Activated CD8-positive, alpha-beta memory T cell treated with anti-CD3 and anti-CD28 coated beads, Interleukin-2, amount 50 U/mL, for 24 hours (primary cell): ENCODE measurements at regions not wholly inside any gene's neighbourhood (a gene's known extent, or its start where the extent isn't known, plus 50 kb on each side); places are given as distances from the start of the nearest gene placed in this dataset.
"Not testable (repeated sequence)": the region's sequence is repeated elsewhere in the genome, so short reads cannot be mapped to it uniquely, and the experiment has no call there.

Experiments used
- DNase-seq: peaks from one replicate; pipeline ENCODE4 v3.0.0-alpha.2; 2020; ENCODE audit errors: extremely low read depth

DNA sequence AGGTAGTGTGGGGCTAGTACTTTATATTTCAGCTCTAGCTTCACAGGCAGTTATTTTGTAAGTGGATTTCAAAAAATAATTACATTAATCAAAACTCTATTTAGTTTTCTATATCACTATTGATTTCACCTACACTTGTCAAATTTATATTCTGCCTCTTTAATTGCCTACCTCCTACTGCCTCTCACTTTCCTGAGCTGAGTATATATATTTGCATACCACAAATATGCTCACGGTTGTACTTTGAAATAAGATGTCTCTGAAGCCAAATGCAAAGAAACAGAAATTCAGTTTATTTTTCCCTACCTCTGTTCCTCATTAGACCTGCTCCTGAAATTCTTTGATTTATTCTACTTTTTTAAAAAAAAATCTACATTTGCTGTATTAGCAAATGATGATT is 309.3 kb upstream of the TGFBR2 start:
- no peak for DNase-seq

DNA sequence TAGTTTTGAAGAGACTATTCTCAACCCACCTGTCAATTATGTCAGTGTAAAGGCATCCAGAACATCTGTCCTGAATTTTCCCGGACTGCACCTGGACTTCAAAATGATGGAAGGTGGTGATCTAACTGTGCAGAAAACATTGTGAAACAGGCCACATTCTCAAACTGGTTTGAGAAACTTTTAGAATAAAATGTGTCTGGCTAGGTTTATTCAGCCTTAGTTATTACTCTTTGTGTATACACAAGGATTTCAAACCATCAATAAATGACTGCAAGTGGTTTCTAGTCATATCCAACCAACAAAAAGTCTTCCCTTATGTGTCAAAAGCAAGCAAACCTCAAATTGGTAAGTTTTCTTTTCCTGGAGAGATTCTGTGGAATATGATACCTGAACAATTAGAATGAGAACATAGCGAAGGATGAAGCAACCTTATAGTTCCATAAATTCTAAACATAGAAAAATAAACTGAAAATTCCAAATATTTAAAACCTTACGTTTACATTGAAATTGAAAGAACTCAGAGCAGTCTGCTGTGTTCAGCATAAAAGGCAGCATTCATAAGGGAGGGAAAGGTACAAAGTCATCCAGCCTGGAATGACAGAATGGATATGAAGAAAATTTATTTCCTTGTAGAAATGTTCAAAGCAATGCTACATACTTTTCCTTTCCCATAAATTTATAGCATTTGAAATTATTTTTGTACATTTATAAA is 306.6 kb upstream of the TGFBR2 start:
- no peak for DNase-seq

DNA sequence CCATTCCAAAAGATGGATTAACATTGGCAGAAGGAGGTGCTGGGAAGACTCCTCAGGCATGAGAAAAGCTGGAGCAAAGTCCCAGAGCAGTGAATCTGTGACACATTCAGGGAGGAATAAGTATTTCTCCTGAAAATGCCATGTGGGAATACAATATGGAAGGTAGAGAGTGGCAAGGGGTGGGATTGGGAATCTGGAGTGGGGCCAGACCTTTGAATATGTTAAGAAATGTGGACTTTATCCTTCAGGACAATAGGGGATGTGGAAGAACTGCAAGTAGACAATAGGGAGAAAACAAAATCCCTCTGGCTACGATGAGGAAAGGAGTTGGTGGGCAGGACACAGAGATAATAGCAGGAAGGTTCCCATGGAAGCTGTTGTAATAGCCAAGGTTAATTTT is 305.6 kb upstream of the TGFBR2 start:
- no peak for DNase-seq

DNA sequence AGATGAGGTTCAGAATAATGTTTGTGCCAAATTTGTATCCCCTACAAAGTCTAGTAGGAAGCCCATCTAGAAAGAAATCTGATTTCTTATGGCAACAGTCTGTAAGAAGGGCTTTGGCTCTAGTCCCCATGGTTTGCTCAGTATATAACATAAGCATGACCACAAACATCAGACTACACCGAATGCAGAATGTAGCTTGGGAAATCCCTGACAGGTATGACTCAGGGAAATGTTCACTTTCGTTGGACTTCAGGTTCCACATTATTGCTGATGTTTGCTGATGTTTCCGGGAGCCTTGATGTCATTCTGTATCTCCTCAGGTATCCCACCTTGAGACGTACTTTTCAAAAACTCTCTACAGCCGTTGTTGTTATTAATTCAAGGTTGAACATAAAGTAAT is 304.4 kb upstream of the TGFBR2 start:
- DNase-seq: no peak

DNA sequence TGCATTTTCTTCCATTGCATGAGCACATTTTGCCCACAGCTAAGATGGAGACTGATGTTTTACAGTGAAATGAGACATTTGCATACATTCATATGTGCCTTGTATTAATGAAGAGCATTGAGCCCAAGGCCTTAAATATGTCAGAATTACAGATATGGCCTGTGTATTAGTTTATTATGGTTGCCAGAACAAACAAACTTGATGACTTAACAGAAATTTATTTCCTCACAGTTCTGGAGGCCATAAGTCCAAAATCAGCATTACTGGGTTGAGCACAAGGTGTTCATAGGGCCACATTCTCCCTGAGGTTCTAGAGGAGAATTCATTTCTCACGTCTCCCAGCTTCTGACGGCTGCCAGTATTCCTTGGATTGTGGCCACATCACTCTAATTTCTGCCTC is 302.6 kb upstream of the TGFBR2 start:
- no peak for DNase-seq

DNA sequence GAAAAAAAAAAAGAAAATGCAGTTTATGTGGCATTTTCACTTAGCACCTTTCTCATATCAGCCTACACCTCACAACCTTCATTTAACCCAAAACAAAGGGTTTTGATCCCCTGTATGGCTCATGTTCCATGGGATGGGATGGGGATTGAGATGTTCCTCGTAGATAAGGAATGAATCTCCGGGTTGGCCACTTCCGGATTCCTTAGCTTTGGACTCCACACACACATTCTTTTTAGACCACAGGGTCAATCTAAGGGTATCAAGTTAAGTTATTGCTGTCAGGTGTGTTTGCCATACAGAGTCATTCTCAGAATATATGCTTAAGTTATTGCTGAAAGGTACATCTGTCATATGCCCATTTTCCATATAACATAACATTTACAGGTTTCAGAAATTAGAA is 301.4 kb upstream of the TGFBR2 start:
- no peak for DNase-seq

DNA sequence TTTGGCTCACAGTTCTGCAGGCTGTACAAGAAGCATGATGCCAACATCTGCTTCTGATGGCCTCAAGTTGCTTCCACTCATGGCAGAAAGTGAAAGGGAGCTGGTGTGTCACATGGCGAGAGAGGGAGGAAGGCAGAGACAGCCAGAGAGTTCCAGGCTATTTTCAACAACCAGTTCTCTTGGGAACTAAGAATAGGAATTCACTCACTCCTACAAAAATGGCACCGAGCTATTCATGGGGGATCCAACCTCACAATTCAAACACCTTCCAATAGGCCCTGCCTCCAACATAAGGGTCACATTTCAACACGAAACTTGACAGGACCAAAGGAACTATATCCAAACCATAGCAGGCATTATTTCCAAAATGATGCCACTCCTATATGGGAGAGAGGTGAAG is 299.5 kb upstream of the TGFBR2 start:
- no peak for DNase-seq

DNA sequence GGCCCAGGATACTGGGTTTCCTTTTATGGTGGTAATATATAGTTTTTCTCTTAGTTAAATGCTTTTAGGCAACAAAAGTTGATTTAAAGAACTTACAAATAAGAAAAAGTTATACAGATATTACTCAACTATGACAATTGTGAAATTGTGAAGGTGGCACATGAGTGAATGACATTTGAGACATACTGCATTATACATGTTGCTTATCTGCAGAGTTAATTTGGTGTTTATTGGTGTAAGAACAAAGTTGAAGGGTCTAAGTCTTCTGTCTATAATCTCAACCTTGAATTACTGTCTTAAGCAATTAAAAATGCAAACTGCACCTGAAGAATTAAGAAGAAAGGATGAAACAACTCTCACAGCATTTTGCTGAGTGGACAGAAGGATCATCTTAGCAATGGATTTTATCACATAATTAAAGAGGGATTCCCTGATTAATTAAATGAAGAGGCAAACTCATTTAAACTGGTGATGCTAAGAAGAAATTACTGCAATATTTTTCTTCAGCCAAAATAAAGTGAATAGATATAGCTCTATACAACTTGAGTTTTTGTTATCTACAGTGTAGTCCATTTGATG is 298.9 kb upstream of the TGFBR2 start:
- no peak for DNase-seq

DNA sequence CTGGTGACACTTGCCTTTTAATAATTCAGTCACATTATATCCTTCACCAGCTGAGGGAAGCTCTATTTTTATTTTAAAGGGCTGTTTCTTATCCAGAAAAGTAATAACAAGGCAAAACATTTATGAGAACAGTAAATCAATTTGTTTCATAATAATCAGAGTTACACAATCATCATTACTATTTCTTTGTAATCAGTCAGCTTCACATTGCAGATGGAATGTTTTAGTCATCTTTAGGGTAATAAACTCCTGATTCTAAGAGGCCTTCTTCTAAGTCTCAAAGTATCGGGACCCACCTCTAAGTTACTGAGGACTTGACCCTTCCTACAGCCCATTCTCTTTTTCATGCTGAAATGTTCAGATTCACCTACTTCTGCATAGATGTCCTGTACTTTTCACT is 298.3 kb upstream of the TGFBR2 start:
- DNase-seq: no peak

DNA sequence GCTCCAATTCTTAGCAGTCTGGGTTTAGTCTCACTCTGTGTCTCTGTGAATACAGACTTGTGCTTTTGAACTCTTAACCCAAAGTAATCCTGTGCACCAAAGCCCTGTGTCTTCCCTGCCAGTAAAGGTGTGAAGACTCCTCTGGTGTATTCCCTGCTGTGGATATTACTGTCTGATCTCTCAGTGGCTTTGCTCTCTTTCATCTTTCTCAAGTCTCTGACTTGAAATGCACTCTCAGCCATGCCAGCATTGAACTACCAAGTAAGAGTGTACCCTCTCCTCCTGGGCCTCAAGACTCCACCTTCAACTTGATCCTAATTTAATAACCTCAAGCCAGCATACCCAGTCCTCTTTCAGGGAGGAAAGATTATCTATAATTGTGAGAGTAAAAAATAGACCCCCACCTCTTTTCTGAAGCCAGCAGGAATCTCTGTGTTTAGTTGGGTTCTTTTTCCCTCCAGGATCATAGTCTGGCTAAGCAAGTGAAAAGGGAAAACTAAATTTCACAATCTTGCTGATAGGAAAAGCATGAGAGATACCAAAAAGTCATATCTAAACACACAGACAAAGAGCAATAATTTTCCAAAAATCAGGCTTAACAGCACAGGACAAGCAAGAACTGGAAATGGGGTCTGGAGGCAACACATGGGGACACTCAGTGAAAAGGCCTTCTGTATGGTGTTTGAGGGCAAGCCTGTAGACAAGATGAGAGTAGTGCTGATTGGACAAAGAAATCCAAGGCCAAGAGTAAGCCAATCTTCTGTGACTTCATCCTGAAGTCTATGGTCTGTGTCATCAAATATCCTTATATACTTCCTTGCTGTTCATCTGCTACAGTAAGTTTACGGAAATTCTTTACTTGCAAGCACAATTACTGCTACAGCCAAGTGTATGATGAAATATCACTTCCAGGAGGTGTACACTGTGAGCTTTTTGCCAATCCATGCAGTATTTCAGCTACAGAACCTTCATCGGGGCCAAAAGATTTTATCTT is 296.1 kb upstream of the TGFBR2 start:
- DNase-seq: no peak

DNA sequence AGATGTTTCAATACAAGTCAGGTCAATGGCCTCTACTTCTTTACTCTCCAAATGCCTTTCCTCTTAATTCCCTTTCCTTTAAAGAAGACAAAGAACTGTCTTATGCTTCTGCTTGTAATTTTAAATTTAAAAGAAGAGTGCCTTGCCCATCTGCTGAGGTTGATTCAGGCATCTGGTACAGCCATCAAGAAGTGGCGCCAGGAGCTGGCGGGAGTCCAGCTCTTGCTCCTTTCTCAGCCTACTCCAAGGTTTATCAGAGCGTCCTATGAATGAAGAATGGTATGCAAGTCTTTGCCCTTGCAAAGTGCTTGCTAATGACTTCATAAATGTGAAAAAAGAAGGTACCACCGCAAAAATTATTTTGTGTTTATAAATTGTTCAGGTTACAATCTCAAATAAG is 294.6 kb upstream of the TGFBR2 start:
- no peak for DNase-seq

DNA sequence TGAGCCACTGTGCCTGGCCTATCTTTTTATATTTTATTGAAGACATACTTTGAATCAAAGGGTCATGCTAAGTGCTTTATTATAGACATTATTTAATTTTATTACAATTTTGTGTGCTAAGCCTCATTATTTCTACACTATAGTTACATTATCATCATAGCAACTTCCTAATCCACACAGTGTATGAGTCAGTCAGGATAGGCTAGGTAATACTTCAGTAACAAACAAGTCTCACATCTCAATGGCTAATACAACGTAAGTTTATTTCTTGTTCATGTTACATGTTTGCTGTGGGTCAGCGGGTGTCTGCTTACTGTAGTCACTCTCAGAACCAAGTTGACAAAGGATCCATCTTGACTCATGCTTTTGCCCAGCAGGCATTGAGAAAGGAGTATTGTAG is 292.6 kb upstream of the TGFBR2 start:
- no peak for DNase-seq

DNA sequence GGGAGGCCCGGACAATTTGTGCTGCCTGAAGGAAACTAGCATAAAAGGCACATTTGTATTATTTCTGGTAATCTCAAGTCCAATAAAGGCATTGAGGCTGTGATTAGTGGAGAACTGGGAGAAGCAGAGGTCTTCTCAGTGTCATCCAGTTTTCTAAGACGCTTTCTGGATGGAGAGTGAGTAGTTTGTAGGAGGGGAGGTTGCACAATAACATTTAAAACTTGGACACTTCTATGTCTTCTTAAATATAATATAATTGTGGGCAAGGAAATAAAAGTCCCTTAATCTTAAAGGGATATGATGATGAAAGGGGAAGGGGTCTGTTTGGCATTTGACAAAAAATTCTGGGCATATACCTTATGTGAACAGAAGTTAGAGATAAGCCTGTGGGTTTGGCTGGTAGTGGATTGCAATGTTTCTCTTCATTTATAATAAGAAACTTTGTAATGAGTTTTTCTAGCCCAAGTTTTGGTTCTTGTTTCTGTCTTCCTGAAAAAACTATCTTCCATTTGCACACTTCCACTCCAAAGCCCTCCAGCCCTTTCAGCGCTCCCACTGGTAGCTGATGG is 291.6 kb upstream of the TGFBR2 start:
- no peak for DNase-seq

DNA sequence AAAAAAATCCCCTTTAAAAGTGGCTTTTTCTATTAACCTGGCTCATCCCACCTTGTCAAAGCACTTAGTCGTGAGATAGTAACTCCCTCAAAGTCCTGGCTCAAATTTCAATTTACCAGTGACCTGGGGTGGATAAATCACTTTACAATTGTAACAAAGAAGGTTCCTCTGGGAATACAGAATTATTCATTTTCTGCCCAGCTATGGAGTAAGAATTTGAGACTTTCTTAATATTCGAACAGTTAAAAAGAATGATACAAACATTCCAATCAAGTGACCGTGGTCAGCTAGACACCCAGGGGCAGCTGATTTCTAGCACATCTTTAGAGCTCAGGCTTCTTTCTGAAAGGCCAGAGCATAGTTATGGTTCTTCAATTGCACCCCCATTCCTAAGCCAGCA is 291.0 kb upstream of the TGFBR2 start:
- DNase-seq: no peak

DNA sequence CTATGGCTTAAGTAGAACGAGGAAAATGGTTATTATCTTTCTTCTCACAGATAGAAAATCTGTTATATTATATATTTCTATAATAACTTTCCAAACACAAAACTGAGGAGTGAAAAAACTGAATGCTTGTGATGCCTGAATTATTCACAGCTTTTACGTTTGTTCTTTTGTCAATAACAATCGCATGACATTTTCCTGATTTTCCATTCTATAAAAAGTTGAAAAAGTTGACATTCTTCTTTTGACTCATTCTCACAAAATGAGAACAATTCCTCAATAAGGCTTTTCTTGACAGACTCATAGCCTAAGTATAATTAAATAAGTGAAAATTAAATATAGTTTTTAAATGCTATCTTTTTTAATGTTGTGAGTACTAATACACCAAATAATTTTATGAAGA is 288.8 kb upstream of the TGFBR2 start:
- DNase-seq: no peak

DNA sequence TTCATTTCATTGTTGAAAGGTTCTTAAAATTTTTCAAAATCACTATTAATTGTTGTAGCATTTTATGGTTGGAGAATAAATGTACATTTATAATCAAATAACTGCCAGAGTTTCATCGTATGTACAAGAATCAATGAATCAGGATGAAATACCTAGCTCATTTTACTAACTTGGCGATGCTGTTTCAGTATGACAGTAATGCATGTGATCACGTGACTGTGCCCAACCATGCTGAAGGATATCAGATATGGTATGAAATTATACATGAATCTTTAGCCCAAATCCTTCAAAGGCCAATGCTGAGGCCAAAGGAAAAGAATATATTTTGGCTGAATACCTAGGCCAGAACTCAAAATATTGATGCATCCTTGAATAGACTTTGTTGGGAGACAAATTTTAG is 288.3 kb upstream of the TGFBR2 start:
- DNase-seq: no peak

DNA sequence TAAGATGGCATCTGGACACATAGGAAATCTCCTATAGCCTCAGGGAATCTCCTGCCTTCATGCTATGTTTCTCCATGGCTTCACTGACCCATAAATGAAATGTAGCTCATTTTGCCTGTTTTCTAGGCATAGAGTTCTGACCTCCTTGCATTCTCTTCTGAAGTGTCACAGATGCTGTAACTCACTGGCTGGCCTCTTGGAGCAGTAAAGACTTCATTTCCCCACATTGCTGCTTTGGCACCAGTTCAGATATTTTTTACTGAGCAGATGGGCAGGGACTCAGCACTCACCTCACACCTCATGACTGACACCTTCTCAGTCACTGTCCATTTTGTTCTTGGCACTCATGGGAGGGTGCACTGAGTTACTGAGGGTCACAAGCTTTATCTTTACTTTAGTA is 286.7 kb upstream of the TGFBR2 start:
- DNase-seq: no peak

DNA sequence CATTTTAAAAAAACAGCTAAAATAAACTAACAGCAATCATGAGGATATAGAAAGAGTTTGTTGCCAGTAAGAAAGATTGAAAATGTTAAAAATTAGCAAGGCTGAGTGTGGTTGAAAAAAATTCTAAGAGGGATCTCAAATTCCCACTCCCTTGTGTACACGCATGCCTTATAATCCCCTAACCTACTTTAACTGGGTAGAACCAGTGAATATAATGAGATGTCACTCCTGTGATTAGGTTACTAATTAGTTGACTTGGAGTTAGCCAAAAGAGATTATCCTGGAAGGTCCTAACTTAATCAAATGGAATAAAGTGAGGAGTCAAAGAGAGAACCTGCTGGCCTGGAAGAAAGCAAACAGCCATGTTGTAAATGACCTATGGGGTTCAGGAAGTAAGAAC is 286.0 kb upstream of the TGFBR2 start:
- DNase-seq: no peak

DNA sequence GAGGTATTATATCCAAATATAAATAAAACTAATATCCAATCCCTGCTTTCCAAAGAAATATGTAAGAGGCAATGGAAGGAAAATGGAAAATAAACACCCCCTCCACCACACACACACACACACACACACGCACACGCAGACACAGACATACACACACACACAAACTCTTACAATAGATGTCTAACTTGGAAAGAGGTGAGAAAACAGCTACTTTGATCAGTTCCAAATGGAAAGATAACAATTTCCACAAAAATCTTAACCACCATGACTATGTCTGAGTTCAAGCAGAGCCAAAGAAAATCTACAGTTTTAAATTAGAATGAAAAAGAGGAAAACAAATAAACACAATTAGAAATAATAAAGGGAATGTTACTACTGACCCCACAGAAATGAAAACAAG is 285.3 kb upstream of the TGFBR2 start:
- DNase-seq: no peak

DNA sequence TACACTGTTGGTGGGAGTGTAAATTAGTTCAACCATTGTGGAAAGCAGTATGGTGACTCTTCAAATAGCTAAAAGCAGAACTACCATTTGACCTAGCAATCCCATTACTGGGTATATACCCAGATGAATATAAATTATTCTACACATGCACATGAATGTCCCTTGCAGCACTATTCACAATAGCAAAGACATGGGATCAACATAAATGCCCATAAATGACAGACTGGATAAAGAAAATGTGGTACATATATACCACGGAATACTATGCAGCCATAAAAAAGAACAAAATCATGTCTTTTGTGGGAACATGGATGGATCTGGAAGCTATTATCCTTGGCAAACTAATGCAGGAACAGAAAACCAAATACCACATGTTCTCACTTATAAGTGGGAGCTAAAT is 282.8 kb upstream of the TGFBR2 start:
- DNase-seq: not testable (repeated sequence)

DNA sequence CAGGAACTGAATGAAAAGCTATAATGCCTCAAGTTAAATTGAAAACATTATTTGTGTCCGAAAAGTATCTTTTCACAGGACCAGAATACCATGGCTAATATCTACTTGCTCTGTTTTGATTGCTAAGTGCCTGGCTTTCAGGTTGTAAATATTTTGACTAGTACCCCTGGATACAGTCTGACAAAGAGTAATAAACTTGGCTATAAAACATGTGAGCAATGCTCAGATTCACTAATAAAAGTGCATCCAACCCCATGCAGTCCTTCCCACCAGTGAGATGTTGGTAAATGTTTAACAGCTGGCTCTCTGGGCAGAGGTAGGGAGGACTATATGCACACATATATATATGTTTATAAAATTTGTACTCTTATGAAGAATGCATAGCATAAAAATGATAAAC is 281.8 kb upstream of the TGFBR2 start:
- DNase-seq: no peak

DNA sequence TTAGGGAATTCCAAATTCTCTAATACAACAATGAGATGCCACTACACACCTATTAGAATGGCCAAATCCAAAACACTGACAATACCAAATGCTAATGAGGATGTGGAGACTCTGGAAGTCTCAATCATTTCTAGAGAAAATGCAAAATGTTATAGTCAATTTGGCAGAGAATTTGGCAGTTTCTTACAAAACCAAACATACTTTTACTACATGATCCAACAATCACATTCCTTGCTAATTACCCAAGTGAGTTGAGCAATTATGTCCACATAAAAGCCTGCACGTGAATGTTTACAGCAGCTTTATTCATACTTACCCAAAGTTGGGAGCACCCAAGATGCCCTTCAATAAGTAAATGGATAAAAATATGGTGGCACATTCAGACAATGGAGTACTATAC is 278.4 kb upstream of the TGFBR2 start:
- DNase-seq: not testable (repeated sequence)

DNA sequence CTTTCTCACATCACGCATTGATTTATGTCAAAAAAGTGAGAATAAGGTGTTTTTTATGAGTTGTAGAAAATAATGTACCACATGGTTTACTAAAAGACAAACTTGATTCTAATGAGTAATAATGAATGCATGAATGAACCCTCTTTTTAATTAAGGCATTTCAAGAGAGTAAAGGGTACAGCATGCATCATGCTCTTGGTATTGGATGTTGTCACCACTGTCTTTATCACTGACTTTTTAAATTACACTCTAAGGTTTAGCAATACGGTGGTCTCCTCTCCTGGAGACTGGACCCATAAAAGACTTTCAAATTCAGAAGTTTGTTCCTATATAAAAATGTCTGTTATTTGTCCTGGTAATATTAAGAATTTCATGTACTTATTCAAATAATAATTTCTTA is 277.5 kb upstream of the TGFBR2 start:
- not testable (repeated sequence) for DNase-seq
